MM.1S (cell line): ENCODE measurements at regions not wholly inside any gene's neighbourhood (a gene's known extent, or its start where the extent isn't known, plus 50 kb on each side); places are given as distances from the start of the nearest gene placed in this dataset.

Experiments used
- DNase-seq: peaks from one replicate; pipeline ENCODE4 v3.0.0-alpha.2; 2015
- H2AFZ ChIP-seq: fragments of 300-600 bp; sonication (generic); 2 replicates; pipeline ENCODE4 v1.6.0; 2016; ENCODE audit warnings: antibody characterized with exemption, low read length
- H3F3A ChIP-seq: fragments of 300-600 bp; sonication (generic); 2 replicates; pipeline ENCODE4 v1.6.1; 2016; ENCODE audit warnings: mild to moderate bottlenecking, antibody characterized with exemption, low read length, moderate library complexity, mixed read lengths; ENCODE audit not compliant: insufficient read depth
- H3K27ac ChIP-seq: fragments of 300-600 bp; sonication (generic); 2 replicates; pipeline ENCODE4 v1.5.1; 2016; ENCODE audit warnings: mild to moderate bottlenecking, low read length
- H3K27me3 ChIP-seq: fragments of 300-600 bp; sonication (generic); replicated peaks from 2 replicates; pipeline ENCODE4 v1.6.0; 2016; ENCODE audit warnings: low read length; ENCODE audit not compliant: insufficient read depth
- H3K36me3 ChIP-seq: fragments of 300-600 bp; sonication (generic); replicated peaks from 2 replicates; pipeline ENCODE4 v1.6.1; 2016; ENCODE audit warnings: mild to moderate bottlenecking, low read length, mixed read lengths; ENCODE audit not compliant: insufficient read depth
- H3K4me1 ChIP-seq: fragments of 300-600 bp; sonication (generic); 2 replicates; pipeline ENCODE4 v1.6.1; 2016; ENCODE audit warnings: low read length, mixed read lengths
- H3K4me2 ChIP-seq: fragments of 300-600 bp; sonication (generic); 2 replicates; pipeline ENCODE4 v1.6.0; 2016; ENCODE audit warnings: low read depth, low read length
- H3K4me3 ChIP-seq: fragments of 300-600 bp; sonication (generic); 2 replicates; pipeline ENCODE4 v1.5.1; 2016; ENCODE audit warnings: low read length, mixed read lengths
- H3K79me2 ChIP-seq: fragments of 300-600 bp; sonication (generic); 2 replicates; pipeline ENCODE4 v1.6.1; 2016; ENCODE audit warnings: mixed run types, low read length, mixed read lengths
- H3K9ac ChIP-seq: fragments of 300-600 bp; sonication (generic); 2 replicates; pipeline ENCODE4 v1.6.1; 2016; ENCODE audit warnings: low read length, mixed read lengths
- H3K9me2 ChIP-seq: fragments of 300-600 bp; sonication (generic); replicated peaks from 2 replicates; pipeline ENCODE4 v1.6.1; 2016; ENCODE audit warnings: mild to moderate bottlenecking, low read length, mixed read lengths; ENCODE audit not compliant: insufficient read depth
- H3K9me3 ChIP-seq: fragments of 300-600 bp; sonication (generic); replicated peaks from 2 replicates; pipeline ENCODE4 v1.6.1; 2016; ENCODE audit warnings: mild to moderate bottlenecking, low read length, mixed read lengths; ENCODE audit not compliant: insufficient read depth
- H4K20me1 ChIP-seq: fragments of 300-600 bp; sonication (generic); 2 replicates; pipeline ENCODE4 v1.6.1; 2016; ENCODE audit warnings: mild to moderate bottlenecking, low read length, moderate library complexity, mixed read lengths; ENCODE audit not compliant: insufficient read depth
- EZH2 ChIP-seq: fragments of 300-600 bp; sonication (generic); optimal IDR thresholded peaks from 2 replicates; pipeline ENCODE3; 2017; ENCODE audit warnings: low read depth, mild to moderate bottlenecking, antibody characterized with exemption, low read length, mixed read lengths
- EZH2phosphoT487 ChIP-seq: fragments of 300-600 bp; sonication (generic); IDR thresholded peaks from 2 replicates; pipeline ENCODE4 v1.6.1; 2018; ENCODE audit warnings: antibody characterized with exemption, low read length
- TF ChIP-seq, protein P1 (sequence below): fragments of 300-600 bp; sonication (generic); IDR thresholded peaks from 2 replicates; pipeline ENCODE4 v1.5.1; 2016; ENCODE audit warnings: antibody characterized with exemption, low read length, mixed read lengths

DNA sequence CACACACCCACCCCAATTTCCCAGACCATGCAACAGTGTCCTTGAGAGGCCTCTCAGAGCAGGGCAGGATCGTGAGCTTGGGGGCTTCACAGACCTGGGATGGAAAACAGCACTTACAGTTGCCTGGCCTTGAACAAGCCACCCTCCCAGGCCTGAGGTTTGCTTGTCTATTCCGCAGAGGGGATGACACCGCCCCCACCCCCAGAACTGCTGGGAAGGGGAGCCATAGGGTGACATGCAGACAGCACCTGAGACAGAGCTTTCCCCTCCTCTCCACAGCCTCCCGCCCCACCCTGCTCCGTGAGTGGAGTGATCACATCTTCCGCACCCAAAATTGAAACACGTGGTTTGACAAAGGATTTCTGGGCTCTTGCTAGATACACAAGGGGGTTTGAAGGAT is 131.5 kb upstream of the TNRC6C start:
- no peak overlapping the region for H3K27ac ChIP-seq
- H3K9me3 ChIP-seq = no peaks in the 10 kb centered on the region
- H4K20me1 ChIP-seq = no peaks in the 10 kb centered on the region
- peaks cover 76% of the 10 kb centered on the region for H3K27me3 ChIP-seq
- no peaks in the 10 kb centered on the region for H3K36me3 ChIP-seq
- no peak overlapping the region for H3K9ac ChIP-seq
- no peak overlapping the region for H3K4me3 ChIP-seq
- TF ChIP-seq, protein P1, sequence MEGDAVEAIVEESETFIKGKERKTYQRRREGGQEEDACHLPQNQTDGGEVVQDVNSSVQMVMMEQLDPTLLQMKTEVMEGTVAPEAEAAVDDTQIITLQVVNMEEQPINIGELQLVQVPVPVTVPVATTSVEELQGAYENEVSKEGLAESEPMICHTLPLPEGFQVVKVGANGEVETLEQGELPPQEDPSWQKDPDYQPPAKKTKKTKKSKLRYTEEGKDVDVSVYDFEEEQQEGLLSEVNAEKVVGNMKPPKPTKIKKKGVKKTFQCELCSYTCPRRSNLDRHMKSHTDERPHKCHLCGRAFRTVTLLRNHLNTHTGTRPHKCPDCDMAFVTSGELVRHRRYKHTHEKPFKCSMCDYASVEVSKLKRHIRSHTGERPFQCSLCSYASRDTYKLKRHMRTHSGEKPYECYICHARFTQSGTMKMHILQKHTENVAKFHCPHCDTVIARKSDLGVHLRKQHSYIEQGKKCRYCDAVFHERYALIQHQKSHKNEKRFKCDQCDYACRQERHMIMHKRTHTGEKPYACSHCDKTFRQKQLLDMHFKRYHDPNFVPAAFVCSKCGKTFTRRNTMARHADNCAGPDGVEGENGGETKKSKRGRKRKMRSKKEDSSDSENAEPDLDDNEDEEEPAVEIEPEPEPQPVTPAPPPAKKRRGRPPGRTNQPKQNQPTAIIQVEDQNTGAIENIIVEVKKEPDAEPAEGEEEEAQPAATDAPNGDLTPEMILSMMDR = no peak
- TF ChIP-seq EZH2phosphoT487 = no peak
- no peak for TF ChIP-seq EZH2
- no peaks in the 10 kb centered on the region for H3K79me2 ChIP-seq
- DNase-seq = no peak
- H2AFZ ChIP-seq = no peak overlapping the region
- H3K4me1 ChIP-seq = no peaks in the 10 kb centered on the region
- no peaks in the 10 kb centered on the region for H3F3A ChIP-seq
- H3K9me2 ChIP-seq = no peaks in the 10 kb centered on the region
- H3K4me2 ChIP-seq = no peak overlapping the region

DNA sequence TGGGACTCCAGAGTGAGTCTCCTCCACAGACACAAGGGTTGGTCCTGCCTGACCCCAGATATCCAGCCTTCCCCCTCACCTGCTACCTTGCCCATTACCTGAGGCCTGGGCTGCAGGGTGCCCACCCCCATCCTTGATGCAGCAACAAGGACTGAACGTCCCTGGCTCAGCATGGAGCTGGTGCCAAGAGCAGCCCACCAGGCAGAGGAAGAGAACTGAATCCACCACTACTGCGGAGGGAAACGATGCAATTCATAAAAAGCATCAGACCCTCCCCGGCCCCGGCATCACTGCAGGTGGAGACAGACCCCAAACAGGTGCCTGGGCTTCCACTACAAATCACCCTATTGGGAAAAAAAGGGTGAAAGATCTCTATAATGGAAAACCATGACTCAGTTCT is 131.0 kb upstream of the TNRC6C start:
- H3K9me3 ChIP-seq = no peaks in the 10 kb centered on the region
- no peaks in the 10 kb centered on the region for H3F3A ChIP-seq
- H3K9me2 ChIP-seq = no peaks in the 10 kb centered on the region
- H3K4me2 ChIP-seq = no peak overlapping the region
- H2AFZ ChIP-seq = no peak overlapping the region
- H3K9ac ChIP-seq = no peak overlapping the region
- TF ChIP-seq, protein P1 = no peak
- no peak for TF ChIP-seq EZH2phosphoT487
- no peak for TF ChIP-seq EZH2
- H4K20me1 ChIP-seq = no peaks in the 10 kb centered on the region
- no peaks in the 10 kb centered on the region for H3K79me2 ChIP-seq
- no peaks in the 10 kb centered on the region for H3K4me1 ChIP-seq
- no peak for DNase-seq
- peaks cover 76% of the 10 kb centered on the region for H3K27me3 ChIP-seq
- H3K36me3 ChIP-seq = no peaks in the 10 kb centered on the region
- H3K4me3 ChIP-seq = no peak overlapping the region
- H3K27ac ChIP-seq = no peak overlapping the region

DNA sequence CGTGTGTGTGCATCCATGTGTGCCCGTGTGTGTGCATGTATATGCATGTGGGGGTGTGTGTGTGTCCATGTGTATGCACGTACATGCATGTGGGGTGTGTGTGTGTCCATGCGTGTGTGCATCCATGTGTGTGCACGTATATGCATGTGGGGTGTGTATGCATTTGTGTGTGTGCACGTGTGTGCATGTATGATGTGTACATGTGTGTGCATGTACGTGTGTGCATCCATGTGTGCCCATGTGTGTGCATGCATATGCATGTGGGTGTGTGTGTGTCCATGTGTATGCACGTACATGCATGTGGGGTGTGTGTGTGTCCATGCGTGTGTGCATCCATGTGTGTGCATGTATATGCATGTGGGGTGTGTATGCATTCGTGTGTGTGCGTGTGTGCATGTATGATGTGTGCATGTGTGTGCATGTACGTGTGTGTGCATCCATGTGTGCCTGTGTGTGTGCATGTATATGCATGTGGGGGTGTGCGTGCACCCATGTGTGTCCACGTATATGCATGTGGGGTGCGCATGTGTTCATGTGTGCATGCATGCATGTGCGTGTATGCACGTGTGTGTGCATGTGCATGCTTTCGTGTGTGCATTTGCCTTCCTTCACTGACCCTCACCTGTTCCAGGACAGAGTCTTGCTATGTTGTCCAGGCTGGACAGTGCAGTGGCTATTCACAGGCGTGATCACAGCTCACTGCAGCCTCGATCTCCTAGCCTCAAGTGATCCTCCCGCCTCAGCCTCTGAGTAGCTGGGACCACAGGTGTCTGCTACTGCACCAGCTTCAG is 129.6 kb upstream of the TNRC6C start:
- DNase-seq = no peak
- Histone ChIP-seq H3K4me2 (no peak overlapping the region), H2AFZ (no peak overlapping the region), H3K36me3 (no peaks in the 10 kb centered on the region), H3K79me2 (no peaks in the 10 kb centered on the region), H4K20me1 (no peaks in the 10 kb centered on the region), H3K4me1 (0 out of 2 replicates have a peak, but pooled peaks cover 4% of the 10 kb centered on the region), H3K9me2 (no peaks in the 10 kb centered on the region), H3K9ac (no peak overlapping the region), H3K4me3 (no peak overlapping the region), H3F3A (no peaks in the 10 kb centered on the region), H3K9me3 (no peaks in the 10 kb centered on the region), H3K27me3 (peaks cover 74% of the 10 kb centered on the region), H3K27ac (no peak overlapping the region)
- TF ChIP-seq EZH2phosphoT487 (no peak), EZH2 (no peak)
- TF ChIP-seq, protein P1 = no peak
